Lower leg skin (tissue), 4 donors: ENCODE measurements at regions not wholly inside any gene's neighbourhood (a gene's known extent, or its start where the extent isn't known, plus 50 kb on each side); places are given as distances from the start of the nearest gene placed in this dataset.
A peak's percentile ranks its signal among the peaks of the same experiment; 100 is the strongest.

Source experiments
- DNase-seq, 2 donors: peaks; one replicate each; pipeline ENCODE4 v3.0.0-alpha.2; 2019; ENCODE audit warnings: low spot score in 2 of 2
- H3K4me3 ChIP-seq: fragments of 200-600 bp; sonication (generic); 2 replicates; pipeline ENCODE4 v1.5.1; 2017; ENCODE audit warnings: mild to moderate bottlenecking, low read depth; ENCODE audit not compliant: poor library complexity, severe bottlenecking
- CTCF ChIP-seq, 3 donors: fragments of 450-650 bp; IDR thresholded peaks; one replicate each; pipeline ENCODE4 v1.5.1; 2016; ENCODE audit warnings: antibody characterized with exemption in 3 of 3, mild to moderate bottlenecking in 3 of 3, moderate library complexity in 2 of 3
- POLR2A ChIP-seq, 2 donors: fragments of 450-650 bp; IDR thresholded peaks; one replicate each; pipeline ENCODE4 v1.6.1; 2016 to 2017; ENCODE audit warnings: antibody characterized with exemption in 2 of 2, mild to moderate bottlenecking in 1 of 2, moderate library complexity in 1 of 2
- WGBS, 2 donors: methylation state at CpG; one replicate each; pipeline ENCODE4 v1.1.5; 2018; 5-methylcytosine and 5-hydroxymethylcytosine counted together
- intact Hi-C: fragments of 100-400 bp; cut with DNase I; formaldehyde crosslinking; loops from one replicate; pipeline ENCODE4 v1.15.0; 2023; ENCODE audit warnings: low total_unique reads

DNA sequence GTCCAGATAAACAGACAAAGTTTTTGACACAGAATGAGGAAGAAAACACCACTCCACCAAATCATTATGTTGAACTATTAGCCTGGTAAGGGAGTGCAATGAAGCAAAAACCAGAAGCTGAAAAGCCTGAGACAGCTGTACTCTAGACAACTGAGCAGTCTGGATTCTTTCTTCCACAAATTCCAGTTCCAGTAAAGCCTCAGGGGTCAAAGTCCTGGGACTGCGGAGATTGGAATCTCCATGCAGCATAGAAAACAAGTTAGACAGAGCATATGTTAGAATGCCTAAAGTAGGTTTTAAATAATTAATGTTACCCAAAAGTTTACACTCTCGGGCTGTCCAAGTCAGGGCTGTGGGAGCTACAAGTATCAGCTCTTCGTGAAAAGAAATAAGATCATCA, 263.2 kb downstream of the TECRL start:
- TF ChIP-seq CTCF (IDR thresholded peaks at IDR 0.05) (no peak), POLR2A (IDR thresholded peaks at IDR 0.05) (no peak)
- intact Hi-C loops: no loop called here
- WGBS, 2 donors: 60 to 63% methylated on average over 3 of the region's 3 CpGs
- no peak overlapping the region for H3K4me3 ChIP-seq
- DNase-seq: no peak

- 25 to 38% methylated on average over 1 of the region's 1 CpG for WGBS, 2 donors
- H3K4me3 ChIP-seq: no peak overlapping the region
- TF ChIP-seq CTCF (IDR thresholded peaks at IDR 0.05) (no peak), POLR2A (IDR thresholded peaks at IDR 0.05) (no peak)
- intact Hi-C loops: no loop called here
- DNase-seq: peak in 1 of 2 donors; percentile 70
Observed at GRCh38 chr4:64144994-64145393, 264.3 kb downstream of the TECRL start.

DNA sequence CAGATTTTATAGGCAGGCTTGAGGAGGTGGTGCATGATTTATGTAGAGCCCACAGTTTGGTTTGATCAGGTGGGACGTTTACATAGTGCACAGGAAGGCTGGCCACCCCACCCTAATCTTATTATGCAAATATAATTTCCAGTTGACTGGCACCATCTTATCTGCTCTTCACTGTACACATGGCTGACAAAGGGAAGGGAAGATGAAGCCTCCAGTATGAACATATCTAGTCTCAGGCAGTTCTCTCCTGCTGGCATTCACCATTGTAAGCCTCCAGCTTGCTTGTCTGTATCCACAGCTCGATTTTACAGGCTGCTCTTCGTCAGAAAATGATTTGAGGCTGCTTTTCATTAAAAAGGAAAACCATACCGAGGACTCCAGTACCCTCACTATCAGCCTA, 278.3 kb downstream of the TECRL start:
- WGBS, 2 donors: 37 to 52% methylated on average over 4 of the region's 4 CpGs
- intact Hi-C loops: no loop called here
- H3K4me3 ChIP-seq: no peak overlapping the region
- no peak for DNase-seq
- TF ChIP-seq POLR2A (IDR thresholded peaks at IDR 0.05) (no peak), CTCF (IDR thresholded peaks at IDR 0.05) (no peak)

- TF ChIP-seq CTCF (IDR thresholded peaks at IDR 0.05): no peak
- no peak for TF ChIP-seq POLR2A (IDR thresholded peaks at IDR 0.05)
- no peak for DNase-seq
- no peak overlapping the region for H3K4me3 ChIP-seq
- WGBS, 2 donors: 45 to 72% methylated on average over 1 of the region's 1 CpG
- intact Hi-C loops: no loop called here
Observed at GRCh38 chr4:64125354-64125753, 283.9 kb downstream of the TECRL start.

GRCh38 chr4:64121803-64122202, 287.4 kb downstream of the TECRL start:
- DNase-seq: no peak
- no peak for TF ChIP-seq CTCF (IDR thresholded peaks at IDR 0.05)
- no peak for TF ChIP-seq POLR2A (IDR thresholded peaks at IDR 0.05)
- H3K4me3 ChIP-seq: no peak overlapping the region
- 74 to 83% methylated on average over 4 of the region's 4 CpGs for WGBS, 2 donors
- intact Hi-C loops: no loop called here

GRCh38 chr4:64105903-64106302, 303.3 kb downstream of the TECRL start:
- no peak for DNase-seq
- H3K4me3 ChIP-seq: no peak overlapping the region
- 65 to 81% methylated on average over 1 of the region's 1 CpG for WGBS, 2 donors
- intact Hi-C loops: no loop called here
- TF ChIP-seq POLR2A (IDR thresholded peaks at IDR 0.05) (no peak), CTCF (IDR thresholded peaks at IDR 0.05) (no peak)
